SK-N-DZ (cell line): ENCODE measurements at regions not wholly inside any gene's neighbourhood (a gene's known extent, or its start where the extent isn't known, plus 50 kb on each side); places are given as distances from the start of the nearest gene placed in this dataset.
A peak's percentile ranks its signal among the peaks of the same experiment; 100 is the strongest.
"Not testable (repeated sequence)": the region's sequence is repeated elsewhere in the genome, so short reads cannot be mapped to it uniquely, and the experiment has no call there.

Experiments
- DNase-seq: peaks from one replicate; pipeline ENCODE4 v3.0.0-alpha.2; 2015; ENCODE audit warnings: low spot score

GRCh38 chr14:95597784-95598211 lies 62.9 kb downstream of the GLRX5 start:
- DNase-seq = peak; percentile 60

- DNase-seq = no peak
Measured at GRCh38 chr14:95601650-95602049, 66.8 kb downstream of the GLRX5 start.

DNA sequence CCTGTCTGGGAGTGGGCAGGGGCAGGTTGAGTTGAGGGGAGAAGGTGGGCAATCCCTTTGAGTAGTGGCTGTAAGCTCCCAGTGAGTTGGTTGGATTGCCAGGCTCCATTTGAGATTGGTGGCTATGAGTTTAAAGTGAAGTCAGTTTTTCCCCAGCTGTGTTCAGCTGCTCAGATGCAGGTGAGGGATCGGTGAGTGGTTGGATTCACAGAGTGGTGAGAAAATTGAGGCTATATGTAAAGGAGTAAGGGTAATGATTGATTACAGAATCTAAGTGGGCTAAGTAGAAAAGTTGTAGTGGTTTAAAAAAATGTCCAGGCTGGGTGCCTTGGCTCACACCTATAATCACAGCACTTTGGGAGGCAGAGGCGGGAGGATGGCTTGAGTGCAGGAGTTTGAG lies 68.6 kb downstream of the GLRX5 start:
- no peak for DNase-seq

GRCh38 chr14:95606266-95606665 lies 71.4 kb downstream of the GLRX5 start:
- DNase-seq = no peak

- DNase-seq = no peak
Measured at GRCh38 chr14:95608637-95609235, 73.9 kb downstream of the GLRX5 start.

DNA sequence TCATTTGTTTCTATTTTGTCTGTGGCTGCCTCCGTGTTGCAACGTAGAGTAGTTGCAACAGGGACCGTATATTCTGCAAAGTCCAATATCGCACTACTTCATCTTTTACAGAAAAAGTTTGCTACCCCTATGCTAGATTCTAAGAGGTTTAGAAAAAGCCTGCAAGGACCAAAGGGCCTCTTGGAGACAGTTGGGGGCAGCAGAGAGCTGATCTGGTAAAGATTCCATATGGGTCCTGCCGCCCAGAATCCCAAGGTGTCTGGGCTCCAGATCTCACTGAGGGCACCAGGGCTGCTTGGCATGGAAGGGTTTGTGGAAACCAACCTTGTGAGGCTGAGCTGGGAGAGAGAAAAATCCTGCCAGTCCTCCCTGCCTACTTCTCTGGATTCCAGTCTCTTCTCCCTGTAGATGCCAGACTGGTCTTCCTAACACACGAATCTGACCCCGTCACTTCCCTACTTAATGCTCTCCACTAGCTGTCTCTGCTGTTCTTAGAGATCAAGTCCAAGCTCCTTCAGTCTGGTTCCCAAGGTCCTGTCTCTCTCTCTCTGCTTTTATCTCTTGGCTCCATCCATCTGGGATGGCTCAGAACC lies 74.6 kb downstream of the GLRX5 start:
- DNase-seq = peak; percentile 7

DNA sequence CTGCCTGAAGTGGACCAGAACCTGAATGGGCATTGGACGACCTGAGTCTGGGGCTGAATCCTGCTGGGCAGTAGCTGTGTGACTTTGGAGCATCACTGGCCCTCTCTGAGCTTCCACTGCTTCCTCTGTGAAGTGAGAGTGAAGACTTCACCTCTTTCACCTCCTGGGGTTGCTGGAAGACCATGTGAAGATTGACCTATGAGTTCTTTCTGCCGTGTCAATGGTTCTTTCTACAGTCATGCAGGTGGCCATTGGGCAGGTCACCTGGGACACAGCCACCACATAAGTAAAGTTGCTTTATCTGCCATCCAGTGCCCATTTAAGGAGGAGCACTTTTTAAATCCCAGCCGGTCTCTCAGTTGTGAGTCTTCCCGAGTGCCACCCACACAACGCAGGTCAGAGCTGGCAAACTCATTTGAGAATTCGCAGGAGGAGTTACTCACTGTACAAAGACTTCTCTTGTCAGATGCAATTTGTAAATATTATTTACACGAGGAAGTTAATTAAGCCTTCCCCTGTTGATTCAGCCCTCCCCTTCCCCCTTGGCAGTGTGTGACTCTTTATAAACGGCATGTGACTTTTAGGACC lies 74.8 kb upstream of the TCL1B start:
- no peak for DNase-seq

DNA sequence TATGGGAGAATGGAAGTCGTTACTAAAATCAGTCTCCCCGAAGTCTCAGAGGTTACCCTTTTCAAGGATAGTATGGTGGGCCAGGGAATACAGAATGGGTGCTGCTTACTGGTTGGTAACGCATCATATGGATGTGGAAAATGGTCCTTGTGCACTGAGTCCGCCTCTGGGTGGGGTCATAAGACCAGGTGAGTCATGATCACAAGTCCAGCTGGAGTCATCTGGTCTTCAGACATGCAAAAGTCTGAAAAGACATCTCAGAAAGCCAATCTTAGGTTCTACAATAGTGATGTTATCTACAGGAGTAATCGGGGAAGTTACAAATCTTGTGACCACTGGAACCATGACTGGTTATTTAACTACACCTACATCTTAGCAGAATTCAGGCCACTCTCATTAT lies 71.9 kb upstream of the TCL1B start:
- no peak for DNase-seq

- no peak for DNase-seq
Measured at GRCh38 chr14:95616745-95617144, 69.5 kb upstream of the TCL1B start.

- DNase-seq = no peak
Measured at GRCh38 chr14:95619785-95620417, 66.3 kb upstream of the TCL1B start.

- DNase-seq = no peak
Measured at GRCh38 chr14:95620659-95621059, 65.6 kb upstream of the TCL1B start.

DNA sequence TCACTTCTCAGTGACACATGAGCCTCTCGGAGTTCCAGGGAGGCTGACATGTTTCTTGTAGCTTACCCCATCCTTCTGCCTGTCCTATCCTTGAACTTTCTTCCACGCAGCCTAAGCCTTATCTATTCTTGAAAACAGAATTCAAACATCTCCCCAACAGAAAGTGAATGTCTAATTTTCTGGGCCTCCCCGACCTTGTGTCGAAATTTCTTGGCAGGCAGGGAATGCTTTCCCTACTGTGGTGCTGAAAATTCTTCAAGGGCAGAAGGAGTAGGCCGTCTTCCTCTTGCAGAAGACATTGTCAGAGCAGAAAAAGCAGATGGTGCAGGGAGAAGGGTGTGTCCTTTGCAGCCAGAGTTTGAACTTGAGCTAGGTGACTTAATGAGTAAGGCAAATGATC lies 63.0 kb upstream of the TCL1B start:
- DNase-seq = no peak

DNA sequence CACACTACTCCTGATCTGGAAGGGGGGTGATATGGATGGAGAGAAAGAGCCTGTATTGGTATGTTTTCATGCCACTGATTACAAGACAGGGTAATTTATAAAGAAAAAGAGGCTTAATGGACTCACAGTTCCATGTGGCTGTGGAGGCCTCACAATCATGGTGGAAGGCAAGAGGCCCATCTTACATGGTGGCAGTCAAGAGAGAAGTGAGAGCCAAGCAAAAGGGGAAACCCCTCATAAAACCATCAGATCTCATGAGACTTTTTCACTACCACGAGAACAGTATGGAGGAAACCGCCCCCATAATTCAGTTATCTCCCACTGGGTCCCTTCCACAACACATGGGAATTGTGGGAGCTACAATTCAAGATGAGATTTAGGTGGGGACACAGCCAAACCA lies 60.5 kb upstream of the TCL1B start:
- not testable (repeated sequence) for DNase-seq

- DNase-seq = no peak
Measured at GRCh38 chr14:95635051-95635450, 51.2 kb upstream of the TCL1B start.
